CD8-positive, alpha-beta memory T cell (primary cell): ENCODE measurements at regions not wholly inside any gene's neighbourhood (a gene's known extent, or its start where the extent isn't known, plus 50 kb on each side); places are given as distances from the start of the nearest gene placed in this dataset.

Experiments
- CTCF ChIA-PET: fragments of 350-600 bp; sonication (Branson Sonifier 250); formaldehyde crosslinking; loops from one replicate; lab custom pipeline; 2021; ENCODE audit warnings: antibody characterized with exemption; lab: Charles Lee
- POLR2A ChIA-PET: fragments of 350-600 bp; sonication (Branson Sonifier 250); formaldehyde crosslinking; loops from one replicate; lab custom pipeline; 2021; ENCODE audit warnings: antibody characterized with exemption; lab: Charles Lee
- DNase-seq, 5 donors: peaks; one replicate each; pipeline versions ENCODE4 v3.0.0 to v3.0.0-alpha.2; 2020 to 2022; ENCODE audit warnings: mixed read lengths in 1 of 5
- H3K27ac ChIP-seq: one replicate; pipeline ENCODE4 v1.7.0; 2013; ENCODE audit warnings: low read depth, mild to moderate bottlenecking, low read length, moderate library complexity
- H3K27me3 ChIP-seq: 2 replicates; pipeline ENCODE4 v1.7.0; 2013; ENCODE audit warnings: low read length, mild to moderate bottlenecking; ENCODE audit not compliant: insufficient read depth, poor library complexity, severe bottlenecking
- H3K36me3 ChIP-seq: 2 replicates; pipeline ENCODE4 v1.7.0; 2013; ENCODE audit warnings: mild to moderate bottlenecking, low read length, moderate library complexity; ENCODE audit not compliant: insufficient read depth
- H3K4me1 ChIP-seq: 2 replicates; pipeline ENCODE4 v1.7.0; 2013; ENCODE audit warnings: mild to moderate bottlenecking, low read length, moderate library complexity; ENCODE audit not compliant: insufficient read depth
- H3K4me3 ChIP-seq: 2 replicates; pipeline ENCODE4 v1.7.0; 2013; ENCODE audit warnings: mild to moderate bottlenecking, low read length
- H3K9me3 ChIP-seq: 2 replicates; pipeline ENCODE4 v1.7.0; 2013; ENCODE audit warnings: mild to moderate bottlenecking, low read length
- H3K27ac Mint-ChIP-seq, 8 donors: one replicate each; pipeline ENCODE4 v1.8.0; 2020 to 2021; ENCODE audit warnings: mixed read lengths in 8 of 8, mild to moderate bottlenecking in 6 of 8, inconsistent platforms in 3 of 8, moderate library complexity in 3 of 8
- H3K27me3 Mint-ChIP-seq, 2 donors: one replicate each; pipeline ENCODE4 v1.8.0; 2020 to 2021; ENCODE audit warnings: mixed read lengths in 2 of 2, mild to moderate bottlenecking in 1 of 2, moderate library complexity in 1 of 2
- H3K36me3 Mint-ChIP-seq, 3 donors: one replicate each; pipeline ENCODE4 v1.8.0; 2020 to 2021; ENCODE audit warnings: mixed read lengths in 3 of 3, inconsistent platforms in 1 of 3, mild to moderate bottlenecking in 1 of 3
- H3K4me1 Mint-ChIP-seq, 3 donors: one replicate each; pipeline ENCODE4 v1.8.0; 2020 to 2021; ENCODE audit warnings: mixed read lengths in 3 of 3, inconsistent platforms in 1 of 3, mild to moderate bottlenecking in 1 of 3
- H3K4me3 Mint-ChIP-seq, 7 donors: one replicate each; pipeline ENCODE4 v1.8.0; 2020 to 2021; ENCODE audit warnings: mixed read lengths in 7 of 7, mild to moderate bottlenecking in 6 of 7, moderate library complexity in 4 of 7, inconsistent platforms in 2 of 7
- H3K9me3 Mint-ChIP-seq, 5 donors: one replicate each; pipeline ENCODE4 v1.8.0; 2020 to 2022; ENCODE audit warnings: mixed read lengths in 5 of 5, mild to moderate bottlenecking in 3 of 5, moderate library complexity in 2 of 5, inconsistent platforms in 1 of 5

- no peaks in the 10 kb centered on the region for H3K4me1 Mint-ChIP-seq
- Histone ChIP-seq H3K4me1 (no peaks in the 10 kb centered on the region), H3K27ac (no peak overlapping the region), H3K27me3 (peaks cover 7% of the 10 kb centered on the region), H3K36me3 (no peaks in the 10 kb centered on the region), H3K4me3 (no peak overlapping the region), H3K9me3 (no peaks in the 10 kb centered on the region)
- H3K27me3 Mint-ChIP-seq = peaks cover 10 to 56% of the 10 kb centered on the region in 2 donors
- no peak for DNase-seq
- POLR2A ChIA-PET = no interaction called here
- no peak overlapping the region for H3K4me3 Mint-ChIP-seq
- H3K36me3 Mint-ChIP-seq = peaks cover 0 to 6% (median 0%) of the 10 kb centered on the region in 3 donors
- H3K27ac Mint-ChIP-seq = peak overlapping the region in 1 of 8 donors; percentile 46
- CTCF ChIA-PET = no interaction called here
- H3K9me3 Mint-ChIP-seq = peaks cover 3 to 4% (median 4%) of the 10 kb centered on the region in 5 donors
These were observed 74.5 kb upstream of the EXOC6 start for GRCh38 chr10:92773776-92774175.

GRCh38 chr10:92778091-92778490 is 70.2 kb upstream of the EXOC6 start:
- no peaks in the 10 kb centered on the region for H3K9me3 Mint-ChIP-seq
- no peak for DNase-seq
- H3K4me3 Mint-ChIP-seq = no peak overlapping the region
- no peaks in the 10 kb centered on the region for H3K4me1 Mint-ChIP-seq
- Histone ChIP-seq H3K4me1 (no peaks in the 10 kb centered on the region), H3K36me3 (no peaks in the 10 kb centered on the region), H3K27ac (no peak overlapping the region), H3K27me3 (peaks cover 7% of the 10 kb centered on the region), H3K4me3 (no peak overlapping the region), H3K9me3 (no peaks in the 10 kb centered on the region)
- ChIA-PET POLR2A (no interaction called here), CTCF (no interaction called here)
- no peaks in the 10 kb centered on the region for H3K36me3 Mint-ChIP-seq
- H3K27me3 Mint-ChIP-seq = peaks cover 8 to 52% of the 10 kb centered on the region in 2 donors
- H3K27ac Mint-ChIP-seq = no peak overlapping the region

- CTCF ChIA-PET = no interaction called here
- H3K27me3 Mint-ChIP-seq = peaks cover 15 to 30% of the 10 kb centered on the region in 2 donors
- no peak overlapping the region for H3K27ac ChIP-seq
- H3K9me3 ChIP-seq = no peaks in the 10 kb centered on the region
- H3K4me3 Mint-ChIP-seq = no peak overlapping the region
- no peak overlapping the region for H3K4me3 ChIP-seq
- no peaks in the 10 kb centered on the region for H3K36me3 Mint-ChIP-seq
- H3K27ac Mint-ChIP-seq = no peak overlapping the region
- H3K4me1 ChIP-seq = no peaks in the 10 kb centered on the region
- no peaks in the 10 kb centered on the region for H3K4me1 Mint-ChIP-seq
- POLR2A ChIA-PET = no interaction called here
- no peaks in the 10 kb centered on the region for H3K27me3 ChIP-seq
- no peaks in the 10 kb centered on the region for H3K9me3 Mint-ChIP-seq
- no peak for DNase-seq
- no peaks in the 10 kb centered on the region for H3K36me3 ChIP-seq
These were observed 63.2 kb upstream of the EXOC6 start for GRCh38 chr10:92785118-92785517.

- Histone ChIP-seq H3K27ac (no peak overlapping the region), H3K36me3 (no peaks in the 10 kb centered on the region), H3K9me3 (no peaks in the 10 kb centered on the region), H3K4me3 (no peak overlapping the region), H3K27me3 (no peaks in the 10 kb centered on the region), H3K4me1 (no peaks in the 10 kb centered on the region)
- ChIA-PET CTCF (no interaction called here), POLR2A (no interaction called here)
- Mint-ChIP-seq H3K4me1 (no peaks in the 10 kb centered on the region), H3K27ac (no peak overlapping the region), H3K4me3 (no peak overlapping the region), H3K36me3 (no peaks in the 10 kb centered on the region), H3K9me3 (no peaks in the 10 kb centered on the region), H3K27me3 (peaks cover 15 to 37% of the 10 kb centered on the region in 2 donors)
- DNase-seq = no peak
These were observed 60.7 kb upstream of the EXOC6 start for GRCh38 chr10:92787557-92788152.

GRCh38 chr10:92789067-92789466 is 59.3 kb upstream of the EXOC6 start:
- no peaks in the 10 kb centered on the region for H3K4me1 Mint-ChIP-seq
- no peak overlapping the region for H3K27ac ChIP-seq
- POLR2A ChIA-PET = no interaction called here
- no peaks in the 10 kb centered on the region for H3K9me3 Mint-ChIP-seq
- peaks cover 13 to 45% of the 10 kb centered on the region in 2 donors for H3K27me3 Mint-ChIP-seq
- no peaks in the 10 kb centered on the region for H3K4me1 ChIP-seq
- H3K27ac Mint-ChIP-seq = no peak overlapping the region
- H3K9me3 ChIP-seq = no peaks in the 10 kb centered on the region
- H3K4me3 ChIP-seq = no peak overlapping the region
- peaks cover 0 to 1% (median 0%) of the 10 kb centered on the region in 3 donors for H3K36me3 Mint-ChIP-seq
- H3K4me3 Mint-ChIP-seq = no peak overlapping the region
- no peaks in the 10 kb centered on the region for H3K27me3 ChIP-seq
- H3K36me3 ChIP-seq = no peaks in the 10 kb centered on the region
- DNase-seq = no peak
- CTCF ChIA-PET = no interaction called here

- Mint-ChIP-seq H3K9me3 (no peaks in the 10 kb centered on the region), H3K27me3 (peaks cover 16 to 52% of the 10 kb centered on the region in 2 donors), H3K4me1 (no peaks in the 10 kb centered on the region), H3K27ac (no peak overlapping the region), H3K4me3 (no peak overlapping the region), H3K36me3 (peaks cover 0 to 1% (median 0%) of the 10 kb centered on the region in 3 donors)
- ChIA-PET POLR2A (no interaction called here), CTCF (no interaction called here)
- Histone ChIP-seq H3K27ac (no peak overlapping the region), H3K4me1 (no peaks in the 10 kb centered on the region), H3K36me3 (no peaks in the 10 kb centered on the region), H3K9me3 (no peaks in the 10 kb centered on the region), H3K4me3 (no peak overlapping the region), H3K27me3 (no peaks in the 10 kb centered on the region)
- DNase-seq = no peak
These were observed 58.5 kb upstream of the EXOC6 start for GRCh38 chr10:92789786-92790185.

GRCh38 chr10:92790440-92790839 is 57.9 kb upstream of the EXOC6 start:
- H3K27me3 ChIP-seq = no peaks in the 10 kb centered on the region
- Mint-ChIP-seq H3K4me3 (no peak overlapping the region), H3K27ac (peak overlapping the region in 1 of 8 donors; percentile 44), H3K36me3 (peaks cover 0 to 1% (median 0%) of the 10 kb centered on the region in 3 donors), H3K27me3 (peaks cover 12 to 54% of the 10 kb centered on the region in 2 donors), H3K4me1 (no peaks in the 10 kb centered on the region), H3K9me3 (no peaks in the 10 kb centered on the region)
- CTCF ChIA-PET = no interaction called here
- H3K27ac ChIP-seq = no peak overlapping the region
- H3K4me1 ChIP-seq = no peaks in the 10 kb centered on the region
- no peaks in the 10 kb centered on the region for H3K36me3 ChIP-seq
- H3K9me3 ChIP-seq = no peaks in the 10 kb centered on the region
- no peak for DNase-seq
- POLR2A ChIA-PET = no interaction called here
- H3K4me3 ChIP-seq = no peak overlapping the region

GRCh38 chr10:92792661-92793060 is 55.7 kb upstream of the EXOC6 start:
- Histone ChIP-seq H3K9me3 (no peaks in the 10 kb centered on the region), H3K4me3 (no peak overlapping the region), H3K27me3 (no peaks in the 10 kb centered on the region), H3K27ac (no peak overlapping the region), H3K4me1 (no peaks in the 10 kb centered on the region), H3K36me3 (no peaks in the 10 kb centered on the region)
- ChIA-PET CTCF (no interaction called here), POLR2A (no interaction called here)
- DNase-seq = no peak
- peaks cover 0 to 1% (median 0%) of the 10 kb centered on the region in 3 donors for H3K36me3 Mint-ChIP-seq
- H3K4me1 Mint-ChIP-seq = no peaks in the 10 kb centered on the region
- H3K27me3 Mint-ChIP-seq = peaks cover 10 to 49% of the 10 kb centered on the region in 2 donors
- H3K4me3 Mint-ChIP-seq = no peak overlapping the region
- H3K27ac Mint-ChIP-seq = no peak overlapping the region
- H3K9me3 Mint-ChIP-seq = no peaks in the 10 kb centered on the region
